Daoy (cell line): ENCODE measurements at regions not wholly inside any gene's neighbourhood (a gene's known extent, or its start where the extent isn't known, plus 50 kb on each side); places are given as distances from the start of the nearest gene placed in this dataset.
A peak's percentile ranks its signal among the peaks of the same experiment; 100 is the strongest.

Experiments
- DNase-seq: peaks from one replicate; pipeline ENCODE4 v3.0.0-alpha.2; 2015; ENCODE audit warnings: low read depth

DNA sequence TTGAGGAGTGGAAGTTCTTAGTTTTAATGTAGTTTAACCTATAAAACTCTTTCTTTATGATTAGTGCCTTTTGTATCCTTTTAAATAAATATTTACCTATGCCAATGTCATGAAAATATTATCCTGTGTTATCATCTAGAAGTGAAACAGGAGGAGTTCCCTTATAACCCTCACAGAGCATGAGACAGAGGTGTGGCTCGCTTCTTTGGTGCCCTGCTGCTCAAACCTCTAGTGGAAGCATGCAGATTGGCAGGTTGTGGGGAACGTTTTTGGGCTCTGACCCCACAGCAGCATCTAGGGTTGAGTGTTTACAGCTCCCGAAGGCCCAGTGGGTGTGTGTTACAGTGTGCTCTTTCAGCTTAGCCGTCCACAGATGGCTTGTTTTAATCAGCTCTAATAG is 459.4 kb upstream of the AZI2 start:
- no peak for DNase-seq

DNA sequence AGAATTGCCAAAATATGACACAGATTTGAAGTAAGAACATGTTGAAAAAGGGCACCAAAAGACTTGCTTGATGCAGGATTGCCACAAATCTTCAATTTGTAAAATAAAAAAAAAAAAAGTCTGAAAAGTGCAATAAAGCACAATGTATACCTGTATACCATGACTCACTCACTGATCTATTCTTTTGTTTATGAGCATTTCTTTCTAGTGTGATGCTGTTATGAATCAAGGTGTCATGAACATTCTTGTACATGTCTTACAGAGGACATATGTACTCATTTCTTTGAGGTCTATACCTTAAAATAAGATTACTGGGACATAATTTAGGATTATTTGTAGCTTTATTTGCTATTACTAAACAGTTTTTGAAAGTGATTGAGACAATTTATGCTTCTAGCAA is 464.9 kb upstream of the RBMS3 start:
- DNase-seq, result no peak

- no peak for DNase-seq
Observed at GRCh38 chr3:28824316-28824715, 456.6 kb upstream of the RBMS3 start.

GRCh38 chr3:28826840-28827239 is 454.0 kb upstream of the RBMS3 start:
- DNase-seq, result no peak

GRCh38 chr3:28835249-28835648 is 445.6 kb upstream of the RBMS3 start:
- DNase-seq, result no peak

- DNase-seq, result peak; percentile 13
Observed at GRCh38 chr3:28835751-28836150, 445.1 kb upstream of the RBMS3 start.

- DNase-seq, result peak; percentile 29
Observed at GRCh38 chr3:28836199-28836598, 444.7 kb upstream of the RBMS3 start.

DNA sequence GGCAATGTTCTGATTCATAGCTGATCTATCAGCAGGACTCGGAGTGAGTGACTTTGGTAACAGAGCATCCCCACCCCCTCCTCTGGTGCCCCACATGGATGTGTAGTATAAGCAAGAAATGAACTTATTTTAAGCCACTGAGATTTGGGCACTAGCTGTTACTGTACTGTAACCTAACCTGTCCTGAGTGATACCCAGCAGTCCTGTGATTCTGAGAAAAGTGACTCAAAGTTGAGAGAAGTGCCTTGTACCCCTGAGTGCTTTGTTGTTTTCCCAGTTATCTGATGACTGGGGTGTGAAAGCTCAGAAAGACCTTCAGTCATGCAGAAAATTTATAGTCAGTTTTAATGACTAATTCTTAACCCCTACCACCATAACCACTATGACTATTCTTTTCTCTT is 439.9 kb upstream of the RBMS3 start:
- peak; percentile 32 for DNase-seq

DNA sequence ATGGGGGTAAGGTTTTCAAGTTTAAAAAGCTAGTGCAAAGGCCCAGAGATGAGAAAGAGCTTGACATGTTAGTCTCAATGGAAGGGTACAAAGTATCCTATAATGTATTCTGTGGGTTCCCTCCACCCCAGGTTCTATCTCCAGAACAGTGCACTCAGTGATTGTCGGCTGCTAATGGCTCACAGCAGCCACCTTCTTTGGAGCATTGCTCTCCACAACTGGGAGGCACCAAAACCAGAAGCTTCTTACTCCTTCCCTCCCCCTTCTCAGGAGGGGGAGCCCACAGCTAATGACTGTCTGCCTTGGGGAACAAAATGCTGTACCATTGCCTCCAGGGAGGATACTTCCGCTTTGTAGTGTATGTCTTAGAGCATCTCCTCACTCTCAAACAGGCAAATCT is 439.4 kb upstream of the RBMS3 start:
- no peak for DNase-seq

- DNase-seq, result no peak
Observed at GRCh38 chr3:28844298-28845005, 436.4 kb upstream of the RBMS3 start.

GRCh38 chr3:28845006-28845324 is 435.9 kb upstream of the RBMS3 start:
- no peak for DNase-seq

DNA sequence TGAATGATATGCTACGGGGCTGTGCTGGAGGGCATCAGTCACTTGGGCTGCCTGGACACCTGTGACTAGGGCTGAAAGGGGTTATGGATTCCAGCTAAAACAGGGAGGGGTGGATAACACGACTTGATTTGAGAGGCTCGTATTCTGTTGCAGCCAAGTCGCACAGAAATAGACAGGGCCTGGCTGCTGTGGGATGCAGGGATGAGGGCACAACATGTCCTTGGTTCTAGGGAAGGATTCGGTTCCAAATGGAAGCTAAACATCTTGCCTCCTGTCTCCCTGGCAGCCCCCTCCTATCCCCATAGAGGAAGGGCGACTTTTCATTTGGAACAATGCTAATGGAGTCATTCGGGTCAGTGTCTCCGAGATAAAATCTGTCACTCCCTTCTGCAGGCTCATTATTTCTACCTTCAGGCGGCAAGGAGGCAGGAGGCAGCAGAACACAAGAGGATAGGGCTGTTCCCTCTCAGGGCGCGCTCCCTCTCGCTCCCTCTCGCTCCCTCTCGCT is 433.8 kb upstream of the RBMS3 start:
- DNase-seq, result no peak

DNA sequence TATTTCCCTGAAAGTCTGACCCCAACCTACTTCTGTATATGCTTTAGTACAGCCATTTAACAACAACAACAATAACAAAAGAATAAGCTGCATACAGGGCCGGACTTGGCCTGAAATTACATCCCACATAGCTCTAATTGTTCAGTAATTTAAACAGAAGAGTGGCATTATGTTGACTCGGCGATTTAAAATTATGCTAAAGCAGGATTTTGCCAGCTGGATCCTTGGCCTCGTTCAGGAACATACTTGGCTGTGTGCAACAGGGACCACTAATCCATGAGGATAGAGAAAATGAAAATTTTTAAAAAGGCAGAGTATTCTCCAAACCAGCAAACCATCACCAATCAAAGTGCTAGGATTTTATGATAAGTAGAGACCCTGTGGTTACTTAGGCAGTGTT is 433.1 kb upstream of the RBMS3 start:
- DNase-seq, result no peak

GRCh38 chr3:28850186-28850585 is 430.7 kb upstream of the RBMS3 start:
- DNase-seq, result no peak

DNA sequence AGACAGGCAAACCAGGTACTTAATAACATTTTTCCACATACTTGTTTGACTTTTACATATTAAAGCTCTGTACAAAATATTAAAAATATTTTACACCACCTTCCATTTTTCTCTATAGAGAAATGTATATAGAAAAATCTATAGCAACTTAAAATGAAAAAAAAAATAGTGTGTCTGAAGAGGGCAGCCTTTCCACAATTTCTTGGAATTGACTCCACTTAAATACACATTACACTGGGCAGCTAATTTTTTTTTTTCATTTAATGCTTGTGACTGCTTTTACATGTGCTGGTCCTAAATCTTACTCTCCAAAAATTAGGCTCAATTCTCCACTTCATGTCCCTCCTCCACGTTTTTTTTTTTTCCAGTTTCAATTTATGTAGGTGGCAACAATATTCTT is 427.0 kb upstream of the RBMS3 start:
- DNase-seq, result no peak

DNA sequence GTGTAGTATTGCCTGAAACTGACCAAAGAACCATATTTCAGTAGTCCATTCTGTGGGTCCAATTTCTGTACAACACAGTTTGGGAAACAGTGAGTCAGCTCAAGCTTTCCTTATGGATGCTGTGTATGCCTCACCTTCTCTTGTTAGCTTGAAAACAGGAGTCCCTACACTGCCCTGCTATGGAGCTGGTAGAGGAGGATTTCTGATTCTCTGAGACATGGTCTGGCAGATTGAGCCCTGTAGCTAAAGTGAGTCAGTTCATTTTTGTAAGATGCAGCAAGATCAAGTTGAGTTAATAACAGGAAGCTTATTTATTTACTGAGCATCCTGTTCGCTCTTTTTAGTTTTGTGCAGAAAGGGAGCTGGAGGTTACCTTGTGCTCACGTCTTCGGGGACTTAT is 424.1 kb upstream of the RBMS3 start:
- DNase-seq, result no peak

DNA sequence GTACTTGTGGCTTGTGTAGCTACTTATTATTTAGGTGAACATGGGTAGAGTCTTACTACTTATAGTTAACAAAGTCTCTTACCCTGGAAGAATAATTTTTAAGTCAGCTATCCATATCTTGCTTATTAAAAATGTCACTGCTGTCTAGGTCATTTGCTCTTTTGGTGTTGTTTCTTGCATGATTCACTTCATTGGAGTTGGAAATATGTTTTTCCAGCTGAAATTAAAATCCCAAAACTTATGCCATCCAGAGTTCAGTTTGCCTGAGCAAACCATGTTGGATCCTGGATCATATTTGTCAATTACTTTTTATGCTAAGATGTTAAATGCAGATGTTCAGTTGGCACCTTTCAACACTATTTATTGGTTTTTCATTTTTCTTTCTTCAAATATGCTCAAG is 421.0 kb upstream of the RBMS3 start:
- no peak for DNase-seq

GRCh38 chr3:28860307-28860706 is 420.6 kb upstream of the RBMS3 start:
- DNase-seq, result no peak

DNA sequence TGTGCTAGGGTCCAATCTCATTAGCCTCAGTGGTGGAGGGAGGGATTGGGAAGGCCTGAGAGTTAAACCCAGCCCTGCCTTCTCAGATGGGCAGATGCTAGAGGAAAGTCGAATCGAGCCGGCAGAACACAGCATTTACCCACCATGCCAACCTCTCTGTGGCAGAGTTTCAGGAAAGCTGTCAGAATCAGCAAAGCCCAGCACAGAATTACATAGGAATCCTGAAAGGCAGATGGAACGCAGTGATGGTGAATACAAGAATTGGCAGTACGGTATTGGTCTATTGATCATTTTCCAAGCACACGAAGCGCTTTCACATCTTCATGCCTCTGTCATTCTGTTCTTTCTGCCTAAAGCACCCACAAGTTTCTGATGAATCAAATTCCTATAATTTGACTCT is 417.7 kb upstream of the RBMS3 start:
- DNase-seq, result no peak

- no peak for DNase-seq
Observed at GRCh38 chr3:28867836-28868235, 413.0 kb upstream of the RBMS3 start.

GRCh38 chr3:28868897-28869296 is 412.0 kb upstream of the RBMS3 start:
- no peak for DNase-seq

DNA sequence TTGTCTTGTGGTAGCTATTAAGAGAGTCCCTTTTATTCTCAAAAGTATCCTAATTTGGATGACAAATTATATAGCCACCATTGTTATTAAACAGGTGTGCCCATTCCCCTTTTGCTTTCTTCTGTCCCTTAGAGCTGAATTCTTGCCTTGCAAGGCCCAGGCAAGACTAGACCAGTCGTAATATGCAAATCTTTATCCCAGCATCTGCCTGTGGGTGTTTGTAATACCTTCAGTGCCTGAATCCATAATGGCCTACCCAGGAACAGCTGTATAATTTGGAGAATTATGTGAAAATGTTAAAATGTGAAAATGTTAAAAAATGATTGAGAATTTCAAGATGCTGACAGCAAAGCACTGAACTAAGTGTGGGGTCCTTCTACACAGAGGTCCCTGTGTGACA is 403.0 kb upstream of the RBMS3 start:
- DNase-seq, result no peak

- DNase-seq, result no peak
Observed at GRCh38 chr3:28890373-28890772, 390.5 kb upstream of the RBMS3 start.

DNA sequence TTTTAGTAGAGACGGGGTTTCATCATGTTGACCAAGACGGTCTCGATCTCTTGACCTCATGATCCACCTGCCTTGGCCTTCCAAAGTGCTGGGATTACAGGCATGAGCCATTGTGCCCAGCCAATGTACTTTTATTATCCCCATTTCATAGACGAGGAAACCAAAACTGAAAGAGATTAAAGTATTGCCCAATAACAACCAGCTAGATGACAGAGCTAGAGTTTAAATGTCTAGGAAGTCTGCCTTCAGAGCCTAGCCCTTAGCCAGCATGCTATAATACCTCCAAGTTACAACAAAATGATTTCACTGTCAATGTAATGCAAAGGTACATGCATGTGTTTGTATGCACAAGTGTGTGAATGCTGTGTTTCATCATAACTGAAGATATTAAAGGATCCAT is 389.4 kb upstream of the RBMS3 start:
- DNase-seq, result no peak
